NCI-H510A (cell line): ENCODE measurements at regions not wholly inside any gene's neighbourhood (a gene's known extent, or its start where the extent isn't known, plus 50 kb on each side); places are given as distances from the start of the nearest gene placed in this dataset.
"Not testable (repeated sequence)": the region's sequence is repeated elsewhere in the genome, so short reads cannot be mapped to it uniquely, and the experiment has no call there.

Experiments used
- DNase-seq: peaks from one replicate; lab custom pipeline; 2025; lab: John Stamatoyannopoulos, UW

DNA sequence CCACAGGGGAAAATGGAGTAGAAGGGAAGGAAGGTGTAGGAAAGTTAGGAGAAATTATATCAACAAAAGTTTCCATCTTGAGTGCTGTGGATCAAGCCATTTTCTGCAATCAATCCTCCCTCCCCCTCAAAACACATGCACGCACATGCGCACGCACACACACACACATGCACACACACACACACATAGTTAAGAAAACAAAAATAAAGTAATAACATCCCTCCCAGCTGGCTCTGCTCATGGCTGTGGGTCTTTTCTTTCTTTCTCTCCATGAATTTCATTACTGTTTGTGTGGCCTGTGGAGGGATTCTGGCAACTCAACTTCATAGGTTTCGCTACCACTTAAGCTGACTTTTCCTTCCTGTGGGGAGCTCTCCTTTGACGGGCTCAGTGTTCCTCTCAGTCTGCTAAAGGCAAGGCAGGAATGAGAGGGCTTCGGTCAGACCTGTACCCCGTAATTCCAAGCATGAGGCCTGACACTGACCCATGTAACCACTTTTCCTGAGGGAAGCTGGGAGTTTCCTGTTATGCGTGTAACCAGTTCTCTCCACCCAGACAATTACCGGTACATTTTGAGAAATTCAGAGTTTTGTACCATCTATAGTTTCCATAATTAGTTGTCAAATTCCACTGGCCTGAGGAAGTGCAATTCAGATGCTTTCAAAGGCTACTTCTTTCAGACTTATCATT lies 79.8 kb downstream of the ZNF92 start:
- DNase-seq: no peak

- no peak for DNase-seq
Observed at GRCh38 chr7:65454469-65454868, 80.8 kb downstream of the ZNF92 start.

DNA sequence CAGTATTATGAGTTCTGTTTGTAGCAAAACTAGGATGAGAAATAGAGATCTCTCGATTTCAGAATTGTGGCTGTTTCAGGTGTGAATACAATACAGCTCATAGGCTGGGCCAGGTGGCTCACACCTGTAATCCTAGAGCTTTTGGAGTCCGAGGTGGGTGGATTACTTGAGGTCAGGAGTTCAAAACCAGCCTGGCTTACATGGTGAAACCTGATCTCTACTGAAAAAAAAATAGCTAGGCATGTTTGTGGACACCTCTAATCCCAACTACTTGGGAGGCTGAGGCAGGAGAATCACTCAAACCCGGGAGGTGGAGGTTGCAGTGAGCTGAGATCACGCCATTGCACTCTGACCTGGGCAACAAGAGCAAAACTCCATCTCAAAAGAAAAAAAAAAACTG lies 81.4 kb downstream of the ZNF92 start:
- not testable (repeated sequence) for DNase-seq

DNA sequence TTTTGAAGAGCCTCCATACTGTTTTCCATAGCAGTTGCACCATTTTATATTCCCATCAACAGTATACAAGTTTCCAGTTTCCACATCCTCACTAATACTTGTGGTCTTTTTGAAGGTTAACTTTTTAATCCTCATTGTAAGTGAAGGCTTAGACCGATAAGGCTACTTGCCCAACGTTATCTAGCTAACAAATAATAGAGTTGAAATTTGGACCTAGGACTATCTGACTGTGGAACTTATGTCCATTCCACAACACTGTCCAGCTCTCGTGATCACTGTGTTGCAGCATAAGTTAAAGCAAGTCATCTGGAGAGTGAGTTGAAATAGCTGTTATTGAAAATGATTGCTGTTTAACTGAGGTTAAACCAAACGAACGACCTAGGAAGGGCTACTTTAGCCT lies 84.0 kb downstream of the ZNF92 start:
- DNase-seq: no peak

- DNase-seq: no peak
Observed at GRCh38 chr7:65459438-65459837, 85.8 kb downstream of the ZNF92 start.

GRCh38 chr7:65462148-65462716 lies 88.6 kb downstream of the ZNF92 start:
- DNase-seq: no peak

DNA sequence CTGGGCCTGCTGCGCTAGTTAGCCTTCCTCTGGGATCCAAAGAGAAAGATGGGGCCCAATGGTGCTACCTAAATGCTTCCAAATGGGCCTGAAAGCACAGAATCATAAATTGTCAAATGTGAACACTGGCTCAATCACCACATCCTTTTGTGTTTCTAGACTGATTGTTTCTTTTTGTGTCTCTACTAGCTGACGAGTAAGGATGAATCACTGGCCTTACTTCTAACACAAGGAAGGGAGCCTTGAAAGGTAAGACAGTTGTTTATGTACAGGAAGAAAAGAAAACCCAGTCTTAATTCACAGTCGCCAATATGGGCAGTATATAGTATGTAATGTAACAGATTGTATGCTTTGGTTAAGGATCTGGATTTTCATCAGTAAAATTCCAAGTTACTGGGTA lies 89.5 kb downstream of the ZNF92 start:
- no peak for DNase-seq

- not testable (repeated sequence) for DNase-seq
Observed at GRCh38 chr7:65469919-65470558, 96.4 kb downstream of the ZNF92 start.

GRCh38 chr7:65471587-65471986 lies 97.9 kb downstream of the ZNF92 start:
- no peak for DNase-seq

- no peak for DNase-seq
Observed at GRCh38 chr7:65475040-65475726, 101.5 kb downstream of the ZNF92 start.

DNA sequence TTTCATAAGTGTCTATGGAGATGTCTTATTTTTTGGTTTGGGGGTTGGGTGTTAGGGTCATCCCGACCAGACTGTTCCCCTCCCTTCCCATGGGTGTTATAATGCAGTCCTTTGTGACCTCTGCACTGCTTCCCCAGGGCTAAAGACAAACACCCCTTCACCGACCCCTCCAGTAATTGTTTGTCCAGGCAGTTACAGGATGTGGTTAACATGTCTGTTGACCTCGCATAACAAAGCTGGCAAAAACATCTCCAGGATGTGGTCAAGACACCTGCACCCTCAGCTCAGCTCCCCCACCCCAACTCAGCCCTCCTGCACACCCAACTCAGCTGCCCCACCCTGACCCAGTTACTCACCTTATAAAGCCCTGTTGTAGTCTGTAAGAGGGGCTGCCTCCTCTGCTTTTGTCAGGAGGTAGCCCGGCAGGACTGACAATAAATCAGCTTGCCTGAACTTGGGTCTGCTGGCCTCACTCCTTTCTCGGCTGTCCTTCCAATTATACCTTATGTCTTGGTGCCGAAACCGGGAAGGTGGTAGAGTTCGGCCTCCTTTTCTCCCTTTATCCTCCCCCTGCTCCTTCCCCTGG lies 102.2 kb downstream of the ZNF92 start:
- no peak for DNase-seq

- no peak for DNase-seq
Observed at GRCh38 chr7:65477326-65477725, 103.7 kb downstream of the ZNF92 start.

- DNase-seq: no peak
Observed at GRCh38 chr7:65489260-65489767, 115.7 kb downstream of the ZNF92 start.

- DNase-seq: not testable (repeated sequence)
Observed at GRCh38 chr7:65496697-65497096, 123.0 kb downstream of the ZNF92 start.

DNA sequence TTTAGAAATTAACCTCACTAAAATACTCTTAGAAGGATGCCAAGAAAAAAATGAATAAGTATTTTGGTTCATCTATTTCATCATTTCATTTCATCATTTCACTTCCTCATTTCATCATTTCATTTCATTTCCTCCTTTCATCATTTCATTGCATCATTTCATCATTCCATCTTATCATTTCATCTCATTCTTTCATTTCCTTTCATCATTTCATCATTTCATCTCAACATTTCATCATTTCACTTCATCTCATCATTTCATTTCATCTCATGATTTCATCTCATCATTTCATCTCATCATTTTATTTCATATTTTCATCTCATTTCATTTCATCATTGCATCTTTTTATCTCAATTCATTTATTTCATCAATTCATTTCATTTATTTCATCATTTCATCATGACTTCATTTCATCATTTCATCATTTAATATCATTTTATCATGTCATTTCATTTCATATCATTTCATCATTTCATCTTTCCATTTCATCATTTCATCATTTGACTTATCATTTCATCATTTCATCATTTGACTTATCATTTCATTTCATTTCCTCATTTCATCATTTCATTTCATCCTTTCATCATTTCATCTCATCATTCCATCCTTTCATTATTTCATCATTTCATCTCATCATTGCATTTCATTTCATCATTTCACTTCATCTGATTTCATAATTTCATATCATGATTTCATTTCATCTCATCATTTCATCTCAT lies 129.9 kb downstream of the ZNF92 start:
- no peak for DNase-seq

DNA sequence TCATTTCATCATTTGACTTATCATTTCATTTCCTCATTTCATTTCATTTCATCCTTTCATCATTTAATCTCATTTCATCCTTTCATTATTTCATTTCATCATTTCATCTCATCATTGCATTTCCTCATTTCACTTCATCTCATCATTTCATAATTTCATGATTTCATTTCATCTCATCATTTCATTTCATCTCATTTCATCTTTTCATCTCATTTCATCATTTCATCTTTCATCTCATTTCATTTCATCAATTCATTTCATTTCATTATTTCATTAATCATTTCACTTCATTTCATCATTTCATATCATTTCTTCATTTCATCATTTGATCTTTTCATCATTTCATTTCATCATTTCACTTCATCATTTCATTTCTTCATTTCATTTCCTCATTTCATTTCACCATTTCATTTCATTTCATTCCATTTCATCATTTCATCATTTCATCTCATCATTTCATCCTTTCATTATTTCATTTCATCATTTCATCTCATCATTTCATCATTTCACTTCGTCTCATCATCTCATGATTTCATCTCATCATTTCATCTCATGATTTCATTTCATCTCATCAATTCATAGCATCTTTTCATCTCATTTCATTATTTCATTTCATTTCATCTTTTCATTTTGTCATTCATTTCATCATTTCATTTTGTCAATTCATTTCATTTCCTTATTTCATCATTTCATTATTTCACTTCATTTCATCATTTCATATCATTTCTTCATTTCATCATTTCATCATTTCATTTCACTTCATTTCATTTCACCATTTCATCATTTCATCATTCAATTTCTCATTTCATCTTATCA lies 131.1 kb downstream of the ZNF92 start:
- DNase-seq: not testable (repeated sequence)

- not testable (repeated sequence) for DNase-seq
Observed at GRCh38 chr7:65505320-65505633, 131.6 kb downstream of the ZNF92 start.

DNA sequence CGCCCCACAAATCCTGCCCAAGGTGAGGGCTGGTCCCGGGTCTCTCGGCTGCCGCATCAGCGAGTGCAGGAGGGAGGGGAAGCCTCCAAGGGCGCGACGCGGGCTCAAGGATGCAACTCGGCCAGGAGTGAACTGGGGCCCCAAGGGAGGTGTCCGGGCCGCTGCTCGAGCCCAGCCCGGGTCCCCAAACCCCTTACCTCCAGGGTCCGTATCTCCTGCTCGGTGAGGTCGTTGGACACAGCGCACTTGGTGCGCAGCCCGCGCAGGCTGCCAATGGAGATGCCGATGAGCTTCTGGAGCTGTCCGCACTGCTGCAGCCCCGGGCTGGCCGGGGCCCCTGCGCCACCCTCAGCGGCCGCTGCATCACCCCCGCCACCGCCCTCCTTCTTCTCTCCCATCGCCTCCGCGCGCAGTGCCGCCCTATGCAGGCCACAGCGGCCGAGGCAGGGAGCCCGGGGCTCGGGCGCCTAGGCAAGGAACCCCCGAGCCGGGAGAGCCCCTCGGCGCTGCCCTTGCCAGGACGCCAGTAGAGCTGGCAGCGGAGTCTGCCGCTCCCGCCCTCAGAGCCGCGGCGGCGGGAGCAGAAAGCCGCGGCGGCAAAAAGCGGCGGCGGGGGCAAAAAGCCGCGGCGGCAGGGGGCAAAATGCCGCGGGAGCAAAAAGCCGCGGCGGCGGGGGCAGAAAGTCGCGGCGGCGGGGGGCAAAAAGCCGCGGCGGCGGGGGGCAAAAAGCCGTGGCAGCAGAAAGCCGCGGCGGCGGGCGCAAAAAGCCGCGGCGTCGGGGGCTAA lies 135.1 kb downstream of the ZNF92 start:
- not testable (repeated sequence) for DNase-seq

- DNase-seq: no peak
Observed at GRCh38 chr7:65509368-65510186, 135.9 kb downstream of the ZNF92 start.
